HG03342 (cell line): ENCODE measurements at regions not wholly inside any gene's neighbourhood (a gene's known extent, or its start where the extent isn't known, plus 50 kb on each side); places are given as distances from the start of the nearest gene placed in this dataset.

Source experiments
- ATAC-seq: cut with Tn5 transposase; IDR thresholded peaks from one replicate; pipeline ENCODE4 v1.9.1; 2021; ENCODE audit warnings: mild to moderate bottlenecking, moderate library complexity; ENCODE audit not compliant: unreplicated experiment

DNA sequence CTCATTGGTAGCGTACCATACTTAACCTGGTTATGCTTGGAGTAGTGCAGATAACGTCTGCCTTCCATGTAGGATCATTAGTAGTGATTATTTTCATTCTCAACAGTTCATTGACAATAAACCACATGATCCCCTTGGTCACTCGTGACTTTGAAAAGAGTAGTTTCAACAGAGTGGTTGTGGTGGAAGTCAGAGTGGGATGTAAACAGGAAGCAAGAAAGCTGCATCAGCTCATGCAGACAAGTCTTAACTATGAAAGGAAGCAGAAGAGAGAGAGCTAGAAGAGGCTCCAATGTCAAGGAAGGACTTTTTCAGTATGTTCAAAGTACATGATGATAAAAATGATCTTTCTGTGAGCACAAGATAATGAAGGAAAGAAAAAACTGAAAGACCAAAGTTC lies 287.4 kb downstream of the MBD2 start:
- ATAC-seq = no peak

DNA sequence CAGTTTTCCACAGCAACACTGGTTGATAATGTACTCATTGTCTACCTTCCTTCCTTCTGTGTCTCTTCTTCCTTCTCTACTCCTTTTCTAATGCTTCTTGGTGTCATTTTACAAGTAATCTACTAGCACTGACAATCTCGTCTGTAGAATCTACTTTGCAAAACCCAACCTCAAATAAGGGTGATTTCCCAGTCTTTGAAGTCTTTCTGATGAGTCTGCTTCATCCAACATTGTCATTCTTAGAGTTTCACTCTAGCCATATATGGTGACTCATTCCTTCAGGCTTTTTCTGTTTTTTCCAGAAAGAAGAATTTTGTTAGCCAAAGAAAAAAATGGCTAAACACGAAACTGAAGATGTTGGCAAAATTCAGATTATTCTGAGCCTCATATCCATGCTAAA lies 288.7 kb downstream of the MBD2 start:
- no peak for ATAC-seq

DNA sequence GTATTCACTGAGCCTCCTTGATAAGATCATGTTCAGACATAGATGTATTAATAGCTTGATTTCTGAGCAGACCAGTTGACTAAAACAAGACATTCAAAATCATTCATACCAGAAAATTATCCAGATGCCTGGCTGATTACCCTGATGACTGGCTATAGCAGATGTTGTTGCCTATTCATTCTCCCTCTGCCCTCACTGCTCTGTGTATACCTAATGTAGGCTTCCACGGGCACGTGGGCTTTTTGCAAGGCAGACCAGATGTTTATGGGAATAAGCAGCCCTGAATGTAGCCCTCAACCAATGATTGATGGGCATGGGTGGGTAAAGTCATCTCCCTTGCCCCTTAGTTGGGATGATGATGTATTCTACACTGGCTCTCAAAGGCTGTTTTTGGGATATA lies 289.1 kb downstream of the MBD2 start:
- ATAC-seq = no peak

DNA sequence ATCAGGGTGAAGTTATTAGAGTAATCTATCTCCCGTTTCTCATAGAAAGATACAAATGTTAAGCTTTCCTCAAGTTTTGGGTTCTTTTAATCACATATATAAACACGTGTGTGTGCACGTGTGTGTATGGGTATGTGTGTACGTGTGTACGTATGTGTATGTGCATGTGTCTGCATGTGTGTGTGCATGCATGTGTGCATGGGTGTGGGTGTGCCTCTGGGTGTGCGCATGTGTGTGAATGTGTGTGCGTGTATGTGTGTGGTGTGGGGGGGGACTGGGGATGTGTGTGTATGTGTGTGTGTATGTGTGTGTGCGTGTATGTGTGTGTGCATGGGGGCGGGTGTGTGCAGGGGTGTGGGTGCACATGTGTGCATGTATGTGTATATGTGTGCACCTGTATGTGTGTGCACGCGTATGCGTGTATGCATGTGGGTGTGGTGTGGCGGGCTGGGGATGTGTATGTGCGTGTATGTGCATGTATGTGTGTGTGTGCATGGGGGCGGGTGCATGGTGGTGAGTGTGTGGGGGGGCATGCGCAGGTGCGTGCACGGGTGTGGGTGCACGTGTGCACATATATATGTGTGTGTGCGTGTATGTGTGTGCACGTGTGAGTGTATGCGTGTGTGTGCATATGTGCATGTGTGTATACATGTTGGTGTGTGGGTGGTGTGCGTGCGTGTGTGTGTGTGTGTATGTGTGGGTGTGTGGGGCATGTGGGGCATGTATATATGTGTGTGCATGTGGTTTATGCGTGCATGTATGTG lies 304.0 kb downstream of the MBD2 start:
- no peak for ATAC-seq

DNA sequence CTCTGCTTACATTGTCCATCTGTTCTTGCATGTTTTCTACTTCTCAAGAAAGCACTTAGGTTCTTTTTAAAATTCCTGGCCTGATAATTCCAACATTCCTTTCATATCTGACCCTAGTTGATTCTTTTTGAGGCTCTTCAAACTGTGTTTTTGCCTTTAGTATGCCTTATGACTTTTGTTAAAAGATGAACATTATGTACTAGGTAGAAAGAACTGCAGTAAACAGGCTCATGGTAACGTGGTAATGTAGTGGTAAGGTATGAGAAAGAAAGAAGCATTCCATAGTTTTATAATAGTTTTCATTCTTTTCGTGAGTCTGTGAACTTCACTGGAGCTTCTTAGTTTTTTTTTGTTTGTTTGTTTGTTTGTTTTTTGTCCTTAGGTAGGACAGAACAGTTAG lies 306.4 kb downstream of the MBD2 start:
- no peak for ATAC-seq

DNA sequence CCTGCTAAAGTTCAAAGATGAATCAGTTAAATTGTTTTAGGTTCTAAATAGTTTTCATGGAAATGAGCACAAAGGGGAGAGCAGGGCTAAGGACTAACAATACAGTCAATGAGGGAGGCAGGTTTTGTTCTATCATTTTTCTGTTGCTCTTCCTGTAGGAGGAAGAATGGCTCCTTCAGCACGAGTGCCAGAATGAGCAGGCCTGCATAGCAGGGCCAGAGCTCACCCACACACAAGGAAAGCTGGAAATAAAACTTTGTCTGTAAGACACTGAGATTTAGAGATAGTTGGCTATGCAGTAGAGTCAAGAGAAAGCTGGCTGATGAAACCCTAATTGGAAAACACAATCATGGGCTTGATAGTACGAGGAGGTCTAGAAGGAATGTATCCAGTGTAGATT lies 313.3 kb downstream of the MBD2 start:
- ATAC-seq = no peak

DNA sequence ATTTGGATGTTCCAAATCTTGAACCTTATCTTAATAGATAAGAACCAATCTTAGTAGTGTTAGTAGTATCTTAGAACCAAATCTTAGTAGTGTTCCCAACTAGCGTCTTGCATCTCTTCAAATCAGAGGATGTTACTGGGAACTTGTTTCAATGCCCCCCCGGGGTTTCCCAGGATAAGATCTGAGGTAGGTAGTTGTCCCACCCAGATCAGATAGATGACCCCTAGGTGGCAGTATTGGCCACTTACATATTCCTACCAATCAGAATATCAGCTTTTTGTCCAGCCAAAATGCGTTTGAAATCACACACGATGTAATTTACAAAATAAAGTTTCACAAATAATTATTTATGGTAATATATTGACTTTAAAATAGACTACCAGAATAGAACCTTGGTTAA lies 314.8 kb downstream of the MBD2 start:
- peak; percentile 66 for ATAC-seq

DNA sequence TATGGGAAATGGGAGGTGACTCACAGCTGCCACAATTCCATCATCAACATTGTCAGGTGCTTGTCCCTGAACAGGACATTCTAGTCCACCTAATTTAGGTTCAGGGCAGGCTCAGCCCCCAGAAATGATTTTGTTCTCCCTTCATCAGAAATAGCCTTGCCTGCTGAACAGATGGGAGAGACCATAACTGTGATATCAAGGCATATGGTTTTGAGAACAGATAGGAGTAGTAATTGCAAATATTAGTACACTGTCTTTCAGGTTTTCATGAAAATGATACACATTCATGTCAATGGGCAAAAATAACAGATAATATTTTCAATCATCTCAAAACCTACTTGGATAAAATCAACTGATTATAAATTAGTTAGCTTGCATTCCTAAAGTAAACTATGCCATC lies 316.5 kb downstream of the MBD2 start:
- no peak for ATAC-seq

DNA sequence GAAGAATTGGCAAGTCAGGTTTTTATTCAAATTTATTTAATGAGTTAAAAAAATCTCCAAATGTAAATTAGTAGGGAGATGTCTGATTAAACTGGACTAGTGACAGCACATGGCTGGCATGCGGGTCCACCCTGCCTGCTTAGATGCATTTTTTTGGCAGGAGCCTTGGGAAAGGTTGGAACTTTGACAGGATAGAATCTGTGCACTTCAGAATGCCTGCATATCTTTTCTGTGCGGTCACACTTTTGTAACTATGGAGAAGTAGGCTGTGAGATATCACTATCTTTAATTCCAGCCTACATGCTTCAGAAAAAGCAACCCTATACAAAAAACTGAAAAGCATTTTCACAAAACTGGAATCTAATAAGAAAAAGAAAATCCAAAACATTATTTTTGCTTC lies 317.8 kb downstream of the MBD2 start:
- no peak for ATAC-seq

DNA sequence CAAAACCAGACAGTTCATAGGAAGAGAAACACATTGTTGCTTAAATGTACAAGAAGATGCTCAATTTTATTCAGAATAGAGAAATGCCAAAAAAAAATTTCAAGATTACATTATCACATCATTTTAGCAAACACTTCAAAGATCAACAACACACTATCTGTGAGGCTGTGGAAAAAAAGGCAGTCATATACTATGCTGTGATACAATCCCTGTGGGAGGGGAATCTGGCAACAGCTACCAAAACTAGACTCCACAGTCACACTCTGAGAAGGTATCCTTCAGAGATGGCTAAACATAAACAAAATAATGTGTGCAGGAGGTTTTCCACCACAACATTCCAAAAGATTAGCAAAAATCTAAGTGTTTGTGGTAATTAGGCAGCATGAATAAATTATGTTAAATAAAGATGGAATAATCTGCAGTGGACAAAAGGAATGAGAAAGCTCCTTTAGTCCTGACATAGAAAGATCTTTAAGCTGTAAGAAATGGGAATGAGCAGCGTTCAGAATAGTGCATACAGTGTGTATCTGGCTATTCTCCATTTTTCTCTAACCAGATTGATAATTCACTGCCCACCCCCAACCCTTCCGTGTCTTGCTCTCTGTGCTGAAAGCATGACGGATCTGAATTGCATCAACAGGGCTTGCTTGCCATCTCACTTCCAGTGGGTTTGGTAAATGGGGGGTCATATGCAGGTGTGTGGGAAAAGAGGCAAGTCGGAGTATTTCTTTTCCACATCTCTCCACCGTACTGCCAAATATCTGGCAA lies 329.6 kb downstream of the MBD2 start:
- no peak for ATAC-seq

DNA sequence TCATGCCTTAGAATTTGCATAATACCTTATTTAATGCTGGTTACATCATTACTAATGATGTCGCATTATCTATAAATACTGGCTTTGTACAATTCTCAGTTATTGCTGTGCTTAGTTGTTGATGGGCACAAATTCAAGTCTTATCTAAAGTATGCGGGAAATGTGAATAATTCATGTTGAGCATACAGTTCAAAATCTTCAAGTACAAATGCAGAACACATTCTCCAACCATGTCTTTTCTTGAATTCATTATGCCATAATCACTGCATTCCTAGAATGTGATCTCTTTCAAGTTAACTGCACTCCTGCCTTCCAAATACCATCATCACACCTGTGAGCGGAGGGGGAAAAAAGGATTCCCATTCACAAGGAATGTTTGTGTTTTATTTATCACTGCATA lies 337.0 kb downstream of the MBD2 start:
- ATAC-seq = no peak

DNA sequence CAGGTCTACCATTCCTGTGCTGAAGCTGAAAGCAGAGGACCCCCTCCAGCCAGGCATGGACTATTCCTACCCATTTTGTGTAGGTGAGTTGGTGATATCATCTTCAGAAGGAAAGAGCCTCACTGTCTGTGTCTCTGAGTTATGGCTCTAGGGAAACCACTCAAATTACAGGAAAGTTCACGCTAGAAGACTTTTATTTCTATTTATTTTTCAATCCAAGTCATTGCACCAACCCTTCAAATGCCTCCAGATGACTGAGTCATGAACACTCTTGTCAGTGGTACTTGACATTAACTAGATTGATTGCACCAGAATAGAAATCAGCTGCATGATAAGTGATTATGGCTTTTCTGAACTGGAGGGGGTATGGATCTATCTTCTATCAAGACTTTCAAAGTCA lies 338.4 kb downstream of the MBD2 start:
- no peak for ATAC-seq

DNA sequence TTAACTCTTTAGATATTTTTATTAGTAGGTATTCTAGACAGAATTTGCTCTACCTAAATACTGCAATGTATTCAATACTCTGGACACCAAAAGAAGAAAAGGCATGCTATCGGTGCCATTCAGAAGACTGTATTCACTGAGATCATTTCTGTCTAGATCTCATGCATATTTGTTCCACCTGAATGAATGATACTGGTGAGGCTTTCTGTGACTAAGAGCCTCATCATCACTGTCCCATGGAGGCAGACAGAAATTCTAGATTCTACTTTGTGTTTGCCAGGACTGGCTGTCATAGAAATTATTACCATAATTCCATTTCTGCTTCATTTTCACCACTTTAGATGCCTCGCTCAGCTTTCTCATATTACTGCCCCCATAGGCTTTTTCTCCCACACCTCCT lies 340.7 kb downstream of the MBD2 start:
- no peak for ATAC-seq

DNA sequence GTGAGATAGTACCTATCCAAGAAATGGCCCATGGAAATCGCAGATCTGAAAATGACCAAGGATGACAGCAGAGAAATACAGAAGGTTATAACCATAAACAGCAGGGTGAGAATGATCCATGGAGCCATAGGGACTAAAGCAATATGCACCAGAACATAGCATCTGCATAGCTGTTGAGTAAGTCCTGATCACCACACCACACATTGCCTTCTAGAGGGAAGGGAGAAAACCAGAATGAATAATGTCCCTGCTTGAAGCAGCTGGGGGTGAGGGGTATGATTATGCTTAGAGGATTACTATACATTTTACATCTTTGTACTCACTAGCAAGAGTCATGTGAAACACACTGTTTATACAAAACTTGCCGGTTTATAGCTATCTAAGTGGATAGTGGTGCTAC lies 350.4 kb downstream of the MBD2 start:
- no peak for ATAC-seq

DNA sequence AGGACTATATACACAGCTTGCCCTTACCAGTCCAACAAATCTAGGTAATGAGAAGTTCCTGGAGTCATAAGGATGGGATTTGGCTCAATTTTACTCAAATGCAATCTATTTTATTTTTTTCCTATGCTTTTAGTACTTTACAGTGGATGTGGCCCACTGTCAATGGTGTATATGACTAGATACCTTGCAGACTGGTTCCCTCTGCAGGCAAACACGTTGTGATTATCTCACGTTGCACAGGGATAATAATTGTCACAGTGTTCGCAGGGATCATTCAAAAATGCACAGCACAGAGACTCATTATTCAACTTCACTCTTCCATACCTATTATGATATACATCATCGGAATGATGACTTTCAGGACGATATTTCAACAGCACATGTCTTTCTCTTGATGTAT lies 359.7 kb downstream of the MBD2 start:
- ATAC-seq = no peak

DNA sequence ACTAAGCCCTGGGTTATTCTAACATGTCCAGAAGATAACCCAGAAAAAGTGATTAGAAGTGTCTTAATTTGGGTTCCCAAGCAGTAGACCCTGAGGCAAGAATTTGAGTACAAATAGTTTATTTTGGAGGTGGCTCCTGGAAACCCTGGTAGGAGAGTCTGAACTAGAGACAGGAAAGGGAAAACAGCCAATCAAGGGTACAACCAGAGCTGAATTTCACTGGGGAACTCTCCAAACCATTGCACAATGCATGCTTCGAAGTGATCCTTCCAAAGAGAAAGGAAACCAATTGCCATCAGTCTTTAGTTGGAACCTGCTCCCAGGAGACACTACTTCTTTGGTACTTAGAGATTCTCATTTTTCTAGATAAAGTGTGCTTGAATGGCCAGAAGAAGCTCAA lies 361.5 kb downstream of the MBD2 start:
- ATAC-seq = no peak

DNA sequence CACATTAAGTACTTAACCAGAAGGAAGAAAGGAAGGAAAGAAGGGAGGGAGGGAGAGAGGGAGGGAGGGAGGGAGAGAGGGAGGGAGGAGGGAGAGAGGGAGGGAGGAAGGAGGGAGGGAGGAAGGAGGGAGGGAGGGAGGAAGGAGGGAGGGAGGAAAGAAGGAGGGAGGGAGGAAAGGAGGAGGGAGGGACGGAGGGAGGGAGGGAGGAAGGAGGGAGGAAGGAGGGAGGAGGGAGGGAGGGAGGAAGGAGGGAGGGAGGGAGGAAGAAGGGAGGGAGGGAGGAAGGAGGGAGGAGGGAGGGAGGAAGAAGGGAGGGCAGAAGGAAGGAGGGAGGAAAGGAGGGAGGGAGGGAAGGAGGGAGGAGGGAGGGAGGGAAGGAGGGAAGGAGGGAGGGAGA lies 363.3 kb downstream of the MBD2 start:
- no peak for ATAC-seq

DNA sequence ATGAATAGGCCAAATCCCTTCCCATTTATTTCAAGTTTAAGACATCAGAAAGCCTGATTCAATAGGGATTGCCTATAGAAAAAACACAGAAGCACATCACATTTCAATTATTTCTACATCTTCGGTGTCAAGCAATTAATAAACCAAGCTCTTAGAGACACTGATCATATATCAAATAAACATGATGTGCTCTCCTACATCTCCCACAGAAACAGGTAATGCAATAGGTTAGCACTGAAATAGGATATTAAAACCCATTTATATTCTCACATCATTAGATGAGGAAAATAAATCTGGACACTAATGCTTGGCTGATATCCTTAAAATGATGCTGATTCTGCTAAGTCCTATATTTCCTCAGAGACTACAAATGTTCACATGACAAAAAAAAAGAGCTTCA lies 364.7 kb downstream of the MBD2 start:
- no peak for ATAC-seq

DNA sequence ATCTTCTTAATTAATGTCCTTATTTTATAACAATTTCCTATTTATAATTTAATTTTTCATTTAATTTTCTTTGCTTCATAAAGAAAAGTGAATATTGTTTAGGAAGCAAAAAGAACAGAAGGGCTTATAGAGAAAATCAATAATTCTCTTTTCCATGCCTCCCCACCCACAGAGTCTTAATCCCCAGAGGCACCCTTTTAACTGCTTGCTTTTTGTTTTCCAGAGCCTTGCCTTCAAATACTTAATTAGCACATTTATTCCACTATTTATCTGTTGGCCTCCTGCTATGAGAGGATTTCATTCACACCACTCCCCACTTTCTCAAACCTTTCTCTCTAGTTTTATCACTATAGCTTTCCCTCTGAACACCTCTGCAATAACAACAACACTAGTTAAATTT lies 373.6 kb downstream of the MBD2 start:
- ATAC-seq = no peak

DNA sequence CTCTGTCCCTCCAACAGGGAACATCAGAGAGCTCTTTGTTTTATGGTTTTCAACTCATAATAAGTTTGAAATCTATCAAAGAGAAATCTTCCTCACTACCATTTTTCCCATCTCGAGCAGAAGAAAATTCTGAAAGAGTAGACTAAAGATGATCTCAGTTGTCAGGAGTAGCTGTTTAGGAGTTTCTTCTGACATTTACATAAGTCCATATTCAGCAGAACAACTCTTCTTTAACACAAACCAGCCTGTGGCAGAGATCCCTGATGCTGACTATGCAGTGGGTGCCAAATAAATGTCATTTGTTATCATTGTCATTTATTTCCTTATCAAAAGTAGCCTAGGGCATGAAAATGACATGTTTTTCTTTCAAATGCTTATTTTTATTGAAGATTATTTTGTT lies 380.7 kb downstream of the MBD2 start:
- ATAC-seq = no peak

DNA sequence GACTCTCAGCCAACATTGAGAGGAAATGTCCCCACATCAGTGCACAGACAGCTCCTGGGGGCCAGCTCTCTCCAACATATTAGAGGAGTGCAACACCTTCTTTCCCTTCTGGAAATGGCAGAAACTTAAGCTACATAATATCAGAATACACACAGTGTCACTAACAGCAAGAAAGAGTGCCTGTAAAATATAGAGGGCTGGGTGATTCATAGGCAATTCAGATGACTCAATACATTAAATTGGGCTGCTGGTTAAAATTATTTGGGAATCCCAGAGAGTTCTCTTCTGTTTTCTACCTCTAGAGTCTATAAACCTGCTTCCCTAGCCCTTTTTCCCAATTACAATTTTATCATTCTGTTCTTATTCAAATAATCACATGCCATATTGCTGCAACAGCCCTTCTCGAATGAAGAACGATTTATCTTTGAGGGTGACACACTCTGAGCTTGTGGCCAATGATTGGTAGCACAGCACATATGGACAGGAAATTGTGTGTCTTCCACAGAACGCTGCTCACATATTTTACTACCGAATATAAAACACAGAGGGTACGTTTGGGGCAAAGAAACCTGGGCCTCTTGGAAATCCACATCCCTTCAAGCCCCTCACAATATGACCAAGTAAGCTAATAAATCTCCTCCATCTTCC lies 381.2 kb downstream of the MBD2 start:
- no peak for ATAC-seq

DNA sequence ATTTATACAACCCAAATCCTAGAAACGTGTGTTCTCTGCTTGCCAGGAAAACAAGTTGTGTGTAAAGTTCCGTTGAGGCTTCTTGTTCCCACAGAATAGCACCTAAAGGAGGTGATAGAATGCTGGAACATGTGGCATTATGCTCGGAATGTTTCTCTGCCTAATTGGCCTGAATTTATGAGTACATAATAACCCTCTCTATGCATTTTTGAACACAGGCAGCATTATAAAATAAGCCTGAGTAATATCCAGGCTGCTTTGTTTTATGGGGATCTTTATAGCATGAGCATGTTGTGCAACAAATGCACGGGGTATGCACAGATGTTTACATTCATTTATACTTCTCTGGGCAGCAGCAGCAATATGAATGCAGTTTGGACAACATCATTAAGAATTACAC lies 385.7 kb downstream of the MBD2 start:
- no peak for ATAC-seq
